ENCODE measurements at regions not wholly inside any gene's neighbourhood (a gene's known extent, or its start where the extent isn't known, plus 50 kb on each side); places are given as distances from the start of the nearest gene placed in this dataset.

GRCh38 chr2:195471807-195472206 lies 185.2 kb upstream of the SLC39A10 start:
- TF ChIP-seq ZNF274 (IDR thresholded peaks at IDR 0.05; ENCODE audit: insufficient read depth, insufficient read length) (no peak), GATAD2B (conservative IDR thresholded peaks at IDR 0.05; ENCODE audit: low read depth) (no peak), CHD1 (IDR thresholded peaks at IDR 0.05; ENCODE audit: low read depth, low read length) (no peak), MTA3 (IDR thresholded peaks at IDR 0.05; ENCODE audit: borderline replicate concordance, low read length) (no peak), CTCF (IDR thresholded peaks at IDR 0.05 in 2 of 3, conservative IDR thresholded peaks at IDR 0.05 in 1 of 3; ENCODE audit: control insufficient read depth in 2 of 3, extremely low read depth in 1 of 3, insufficient read depth in 1 of 3, low read depth in 3 of 3, low read length in 3 of 3) (no peak), EP300 (IDR thresholded peaks at IDR 0.05; ENCODE audit: borderline replicate concordance in 1 of 2, control insufficient read depth in 1 of 2, low read depth in 2 of 2, low read length in 2 of 2) (no peak)

Measured in GM12878 (cell line).